SU-DHL-6 (cell line): ENCODE measurements at regions not wholly inside any gene's neighbourhood (a gene's known extent, or its start where the extent isn't known, plus 50 kb on each side); places are given as distances from the start of the nearest gene placed in this dataset.

Experiments used
- H2AFZ ChIP-seq: fragments of 200-600 bp; sonication (generic); 2 replicates; pipeline ENCODE4 v1.6.1; 2014; ENCODE audit warnings: low read depth, mild to moderate bottlenecking, moderate library complexity, mixed read lengths, antibody characterized with exemption, low read length; ENCODE audit not compliant: severe bottlenecking
- H3F3A ChIP-seq: fragments of 200-600 bp; shearing (Covaris generic); 2 replicates; pipeline ENCODE4 v1.6.0; 2016; ENCODE audit warnings: antibody characterized with exemption, mild to moderate bottlenecking; ENCODE audit not compliant: insufficient read depth
- H3K27ac ChIP-seq: fragments of 200-600 bp; sonication (generic); 2 replicates; pipeline ENCODE4 v1.5.1; 2016; ENCODE audit warnings: low read depth, mild to moderate bottlenecking, low read length, moderate library complexity, mixed read lengths
- H3K27me3 ChIP-seq: fragments of 200-600 bp; sonication (generic), shearing (Covaris generic); 2 replicates; pipeline ENCODE4 v1.6.0; 2014; ENCODE audit warnings: mild to moderate bottlenecking, low read length
- H3K36me3 ChIP-seq: fragments of 200-600 bp; sonication (generic); 2 replicates; pipeline ENCODE4 v1.6.1; 2014; ENCODE audit warnings: mild to moderate bottlenecking, low read length, mixed read lengths
- H3K4me2 ChIP-seq: fragments of 300-600, 200-600 bp; shearing (Covaris generic), sonication (generic); 2 replicates; pipeline ENCODE4 v1.6.0; 2014; ENCODE audit warnings: low read length, low read depth, mild to moderate bottlenecking; ENCODE audit not compliant: poor library complexity, severe bottlenecking
- H3K4me3 ChIP-seq: fragments of 200-600 bp; sonication (generic); 2 replicates; pipeline ENCODE4 v1.5.1; 2014; ENCODE audit warnings: antibody characterized with exemption, low read length, mild to moderate bottlenecking, mixed read lengths; ENCODE audit not compliant: insufficient read depth, poor library complexity, severe bottlenecking
- H3K79me2 ChIP-seq: fragments of 200-600 bp; sonication (generic); 2 replicates; pipeline ENCODE4 v1.6.1; 2014; ENCODE audit warnings: mild to moderate bottlenecking, low read length, moderate library complexity; ENCODE audit not compliant: insufficient read depth
- H3K9ac ChIP-seq: fragments of 200-600 bp; sonication (generic); 2 replicates; pipeline ENCODE4 v1.7.0; 2014; ENCODE audit warnings: mild to moderate bottlenecking, low read length
- H3K9me2 ChIP-seq: fragments of 200-600 bp; sonication (generic); replicated peaks from 2 replicates; pipeline ENCODE4 v1.6.1; 2014; ENCODE audit warnings: low read length; ENCODE audit not compliant: insufficient read depth
- H3K9me3 ChIP-seq: fragments of 200-600 bp; sonication (generic); 2 replicates; pipeline ENCODE4 v1.6.1; 2014; ENCODE audit warnings: low read length, mixed read lengths; ENCODE audit not compliant: insufficient read depth
- H4K20me1 ChIP-seq: fragments of 200-600 bp; sonication (generic); 2 replicates; pipeline ENCODE4 v1.6.1; 2014; ENCODE audit warnings: low read depth, mild to moderate bottlenecking, antibody characterized with exemption, low read length, moderate library complexity, mixed read lengths
- EZH2phosphoT487 ChIP-seq: fragments of 200-600 bp; sonication (generic), shearing (Covaris generic); conservative IDR thresholded peaks from 2 replicates; pipeline ENCODE4 v1.6.1; 2018; ENCODE audit warnings: mild to moderate bottlenecking, antibody characterized with exemption, low read length, moderate library complexity, mixed read lengths
- TF ChIP-seq, protein P1 (sequence below): fragments of 200-600 bp; sonication (generic); IDR thresholded peaks from one replicate; pipeline ENCODE4 v1.5.1; 2017; ENCODE audit warnings: antibody characterized with exemption, mild to moderate bottlenecking, low read length, moderate library complexity; ENCODE audit not compliant: insufficient read depth, poor library complexity, severe bottlenecking

DNA sequence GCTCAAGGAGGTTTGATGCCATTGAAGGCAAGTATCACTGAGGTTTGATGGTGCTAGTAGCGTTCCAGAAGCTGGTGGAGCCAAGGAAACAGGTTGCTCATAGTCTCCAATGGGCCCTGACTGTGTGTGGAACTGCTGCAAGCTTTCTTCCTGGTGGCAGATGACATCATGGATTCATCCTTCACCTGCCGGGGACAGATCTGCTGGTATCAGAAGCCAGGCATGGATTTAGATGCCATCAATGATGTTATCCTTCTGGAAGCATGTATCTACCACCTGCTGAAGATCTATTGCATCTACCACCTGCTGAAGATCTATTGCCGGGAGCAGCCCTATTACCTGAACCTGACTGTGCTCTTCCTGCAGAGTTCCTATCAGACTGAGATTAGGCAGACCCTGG lies 734.4 kb downstream of the PLA2G4A start:
- Histone ChIP-seq H4K20me1 (no peaks in the 10 kb centered on the region), H3K9ac (no peak overlapping the region), H3F3A (no peaks in the 10 kb centered on the region), H3K27ac (no peak overlapping the region), H3K36me3 (no peaks in the 10 kb centered on the region), H3K4me3 (no peak overlapping the region), H3K9me3 (no peaks in the 10 kb centered on the region), H3K4me2 (no peak overlapping the region), H2AFZ (no peak overlapping the region), H3K79me2 (no peaks in the 10 kb centered on the region), H3K9me2 (no peaks in the 10 kb centered on the region), H3K27me3 (no peaks in the 10 kb centered on the region)
- TF ChIP-seq, protein P1, sequence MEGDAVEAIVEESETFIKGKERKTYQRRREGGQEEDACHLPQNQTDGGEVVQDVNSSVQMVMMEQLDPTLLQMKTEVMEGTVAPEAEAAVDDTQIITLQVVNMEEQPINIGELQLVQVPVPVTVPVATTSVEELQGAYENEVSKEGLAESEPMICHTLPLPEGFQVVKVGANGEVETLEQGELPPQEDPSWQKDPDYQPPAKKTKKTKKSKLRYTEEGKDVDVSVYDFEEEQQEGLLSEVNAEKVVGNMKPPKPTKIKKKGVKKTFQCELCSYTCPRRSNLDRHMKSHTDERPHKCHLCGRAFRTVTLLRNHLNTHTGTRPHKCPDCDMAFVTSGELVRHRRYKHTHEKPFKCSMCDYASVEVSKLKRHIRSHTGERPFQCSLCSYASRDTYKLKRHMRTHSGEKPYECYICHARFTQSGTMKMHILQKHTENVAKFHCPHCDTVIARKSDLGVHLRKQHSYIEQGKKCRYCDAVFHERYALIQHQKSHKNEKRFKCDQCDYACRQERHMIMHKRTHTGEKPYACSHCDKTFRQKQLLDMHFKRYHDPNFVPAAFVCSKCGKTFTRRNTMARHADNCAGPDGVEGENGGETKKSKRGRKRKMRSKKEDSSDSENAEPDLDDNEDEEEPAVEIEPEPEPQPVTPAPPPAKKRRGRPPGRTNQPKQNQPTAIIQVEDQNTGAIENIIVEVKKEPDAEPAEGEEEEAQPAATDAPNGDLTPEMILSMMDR = no peak
- no peak for TF ChIP-seq EZH2phosphoT487

DNA sequence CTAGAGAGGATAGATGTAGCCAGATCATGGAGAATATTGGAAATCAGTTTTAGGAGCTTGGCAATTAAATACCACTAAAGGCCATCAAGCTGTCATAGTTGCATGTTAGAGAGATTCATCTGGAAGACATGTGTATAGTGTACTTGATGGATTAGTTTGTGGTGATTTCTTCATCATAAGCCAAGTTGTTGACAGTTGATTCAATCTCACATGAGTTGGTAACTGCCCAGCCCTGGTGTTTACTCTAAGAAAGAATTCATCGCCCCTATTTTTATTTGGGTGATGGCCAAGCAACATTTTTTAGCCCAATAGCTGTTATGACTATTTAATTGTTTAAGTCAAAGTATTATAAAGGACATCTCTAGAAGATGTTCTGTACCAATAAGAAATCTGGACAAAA lies 737.6 kb downstream of the PLA2G4A start:
- no peak for TF ChIP-seq EZH2phosphoT487
- TF ChIP-seq, protein P1 = no peak
- no peak overlapping the region for H3K4me3 ChIP-seq
- no peak overlapping the region for H3K9ac ChIP-seq
- no peaks in the 10 kb centered on the region for H3K9me2 ChIP-seq
- H3K36me3 ChIP-seq = no peaks in the 10 kb centered on the region
- H3K4me2 ChIP-seq = no peak overlapping the region
- H3K9me3 ChIP-seq = no peaks in the 10 kb centered on the region
- H3F3A ChIP-seq = no peaks in the 10 kb centered on the region
- H3K27me3 ChIP-seq = no peaks in the 10 kb centered on the region
- H3K79me2 ChIP-seq = no peaks in the 10 kb centered on the region
- H4K20me1 ChIP-seq = no peaks in the 10 kb centered on the region
- H3K27ac ChIP-seq = no peak overlapping the region
- H2AFZ ChIP-seq = no peak overlapping the region

DNA sequence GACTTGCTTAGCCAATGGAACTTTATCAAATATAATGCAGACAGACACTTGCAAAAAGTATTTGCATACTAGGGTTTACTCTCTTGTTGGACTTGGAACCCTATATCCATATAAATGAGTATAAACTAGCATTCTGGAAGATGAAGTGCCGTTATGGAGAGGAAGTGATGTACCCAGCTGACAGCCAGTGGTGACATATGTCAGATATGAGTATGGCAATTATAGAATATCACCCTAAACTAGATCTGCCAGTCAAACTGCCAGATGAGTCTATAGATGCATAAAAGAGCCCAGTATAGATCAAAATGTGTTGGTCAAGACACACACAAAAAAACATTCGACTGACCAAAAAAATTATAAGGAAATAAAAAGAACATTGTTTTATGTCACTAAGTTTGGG lies 739.3 kb downstream of the PLA2G4A start:
- Histone ChIP-seq H4K20me1 (no peaks in the 10 kb centered on the region), H3K36me3 (no peaks in the 10 kb centered on the region), H3K4me3 (no peak overlapping the region), H3K9ac (no peak overlapping the region), H3K79me2 (no peaks in the 10 kb centered on the region), H2AFZ (no peak overlapping the region), H3F3A (no peaks in the 10 kb centered on the region), H3K4me2 (no peak overlapping the region), H3K9me3 (no peaks in the 10 kb centered on the region), H3K27me3 (no peaks in the 10 kb centered on the region), H3K9me2 (no peaks in the 10 kb centered on the region), H3K27ac (no peak overlapping the region)
- TF ChIP-seq EZH2phosphoT487 = no peak
- TF ChIP-seq, protein P1 = no peak
